GM13977 (cell line): ENCODE measurements at regions not wholly inside any gene's neighbourhood (a gene's known extent, or its start where the extent isn't known, plus 50 kb on each side); places are given as distances from the start of the nearest gene placed in this dataset.
"Not testable (repeated sequence)": the region's sequence is repeated elsewhere in the genome, so short reads cannot be mapped to it uniquely, and the experiment has no call there.

Source experiments
- DNase-seq: peaks from one replicate; pipeline ENCODE4 v3.0.0; 2012; ENCODE audit warnings: low spot score
- in situ Hi-C: fragments of 300-500 bp; cut with MboI; formaldehyde crosslinking; loops from one replicate; pipeline ENCODE4 v1.12.0; 2022; ENCODE audit warnings: low sequenced_read_pairs, low pct_unique_long_range_greater_than_20kb, mixed read lengths, inconsistent platforms; ENCODE audit not compliant: unreplicated experiment
- TF ChIP-seq, protein P1 (sequence below): IDR thresholded peaks from 2 replicates; pipeline ENCODE4 v1.5.1; 2012; ENCODE audit warnings: mild to moderate bottlenecking, control low read depth; ENCODE audit not compliant: insufficient read depth; ENCODE audit errors: extremely low read depth, missing control alignments

DNA sequence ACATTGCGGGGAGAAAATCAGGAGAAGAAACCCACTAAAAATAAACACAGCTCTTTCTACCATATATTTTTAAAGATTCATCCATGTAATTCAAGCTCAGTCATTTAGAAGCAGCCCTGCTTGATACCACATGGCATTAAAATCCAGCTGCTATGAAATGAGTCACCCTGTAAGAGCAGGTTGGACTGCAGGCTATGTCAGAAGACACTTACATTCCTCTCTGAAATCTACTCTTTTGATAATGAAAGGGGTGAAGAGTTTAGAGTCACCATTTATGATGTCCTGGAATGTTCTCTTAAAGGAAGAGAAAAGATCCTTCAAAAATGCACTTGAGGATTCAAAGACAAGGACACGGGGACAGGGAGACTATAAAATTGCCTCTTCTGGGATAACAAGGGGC, 100.6 kb upstream of the APCDD1 start:
- DNase-seq = no peak
- TF ChIP-seq, protein P1, sequence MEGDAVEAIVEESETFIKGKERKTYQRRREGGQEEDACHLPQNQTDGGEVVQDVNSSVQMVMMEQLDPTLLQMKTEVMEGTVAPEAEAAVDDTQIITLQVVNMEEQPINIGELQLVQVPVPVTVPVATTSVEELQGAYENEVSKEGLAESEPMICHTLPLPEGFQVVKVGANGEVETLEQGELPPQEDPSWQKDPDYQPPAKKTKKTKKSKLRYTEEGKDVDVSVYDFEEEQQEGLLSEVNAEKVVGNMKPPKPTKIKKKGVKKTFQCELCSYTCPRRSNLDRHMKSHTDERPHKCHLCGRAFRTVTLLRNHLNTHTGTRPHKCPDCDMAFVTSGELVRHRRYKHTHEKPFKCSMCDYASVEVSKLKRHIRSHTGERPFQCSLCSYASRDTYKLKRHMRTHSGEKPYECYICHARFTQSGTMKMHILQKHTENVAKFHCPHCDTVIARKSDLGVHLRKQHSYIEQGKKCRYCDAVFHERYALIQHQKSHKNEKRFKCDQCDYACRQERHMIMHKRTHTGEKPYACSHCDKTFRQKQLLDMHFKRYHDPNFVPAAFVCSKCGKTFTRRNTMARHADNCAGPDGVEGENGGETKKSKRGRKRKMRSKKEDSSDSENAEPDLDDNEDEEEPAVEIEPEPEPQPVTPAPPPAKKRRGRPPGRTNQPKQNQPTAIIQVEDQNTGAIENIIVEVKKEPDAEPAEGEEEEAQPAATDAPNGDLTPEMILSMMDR = no peak
- in situ Hi-C loops = no loop called here

- TF ChIP-seq, protein P1 = no peak
- in situ Hi-C loops = no loop called here
- DNase-seq = no peak
These were observed 100.1 kb upstream of the APCDD1 start for GRCh38 chr18:10354241-10354811.

DNA sequence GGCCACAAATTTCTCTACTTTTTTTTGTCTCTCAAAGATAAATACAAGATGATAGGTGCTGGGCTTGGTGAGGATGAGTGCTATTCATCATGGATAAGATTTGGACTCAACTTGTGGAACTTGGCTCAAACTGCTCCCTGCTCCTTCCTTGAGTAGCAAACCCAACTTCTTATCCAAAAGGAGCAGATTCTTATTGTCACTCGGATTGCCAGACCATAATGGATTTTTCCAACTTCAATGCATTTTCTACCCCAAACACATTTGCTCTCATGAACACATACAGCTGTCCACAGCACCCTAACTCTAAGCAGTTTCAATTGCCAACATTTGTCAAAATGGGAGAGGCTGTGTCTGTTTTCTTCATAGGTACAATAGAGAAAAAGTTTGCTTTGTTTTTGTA, 99.5 kb upstream of the APCDD1 start:
- in situ Hi-C loops = no loop called here
- DNase-seq = no peak
- TF ChIP-seq, protein P1 = no peak

- DNase-seq, in situ Hi-C loops: not testable (repeated sequence)
These were observed 97.4 kb upstream of the APCDD1 start for GRCh38 chr18:10356999-10357398.

DNA sequence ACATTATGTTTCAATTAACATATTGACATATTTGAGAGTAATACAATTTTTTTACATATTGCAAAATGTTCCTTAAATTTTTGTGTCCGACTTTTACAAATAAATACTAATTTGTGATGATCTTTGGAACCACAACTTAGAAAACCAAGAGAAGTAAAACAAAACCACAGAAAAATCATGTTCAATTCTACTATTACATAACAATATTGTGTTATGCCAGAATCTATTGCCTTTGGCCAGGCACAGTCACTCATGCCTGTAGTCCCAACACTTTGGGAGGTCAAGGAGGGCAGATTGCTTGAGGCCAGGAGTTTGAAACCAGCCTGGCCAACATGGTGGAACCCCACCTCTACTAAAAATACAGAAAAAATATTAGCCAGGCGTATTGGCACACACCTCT, 92.8 kb upstream of the APCDD1 start:
- DNase-seq = no peak
- TF ChIP-seq, protein P1 = no peak
- in situ Hi-C loops = no loop called here

GRCh38 chr18:10365021-10365500, 89.4 kb upstream of the APCDD1 start:
- in situ Hi-C loops = no loop called here
- DNase-seq = no peak
- TF ChIP-seq, protein P1 = no peak

GRCh38 chr18:10365901-10366300, 88.5 kb upstream of the APCDD1 start:
- in situ Hi-C loops = no loop called here
- no peak for DNase-seq
- TF ChIP-seq, protein P1 = no peak
